ENCODE measurements at regions not wholly inside any gene's neighbourhood (a gene's known extent, or its start where the extent isn't known, plus 50 kb on each side); places are given as distances from the start of the nearest gene placed in this dataset.
"Not testable (repeated sequence)": the region's sequence is repeated elsewhere in the genome, so short reads cannot be mapped to it uniquely, and the experiment has no call there.

DNA sequence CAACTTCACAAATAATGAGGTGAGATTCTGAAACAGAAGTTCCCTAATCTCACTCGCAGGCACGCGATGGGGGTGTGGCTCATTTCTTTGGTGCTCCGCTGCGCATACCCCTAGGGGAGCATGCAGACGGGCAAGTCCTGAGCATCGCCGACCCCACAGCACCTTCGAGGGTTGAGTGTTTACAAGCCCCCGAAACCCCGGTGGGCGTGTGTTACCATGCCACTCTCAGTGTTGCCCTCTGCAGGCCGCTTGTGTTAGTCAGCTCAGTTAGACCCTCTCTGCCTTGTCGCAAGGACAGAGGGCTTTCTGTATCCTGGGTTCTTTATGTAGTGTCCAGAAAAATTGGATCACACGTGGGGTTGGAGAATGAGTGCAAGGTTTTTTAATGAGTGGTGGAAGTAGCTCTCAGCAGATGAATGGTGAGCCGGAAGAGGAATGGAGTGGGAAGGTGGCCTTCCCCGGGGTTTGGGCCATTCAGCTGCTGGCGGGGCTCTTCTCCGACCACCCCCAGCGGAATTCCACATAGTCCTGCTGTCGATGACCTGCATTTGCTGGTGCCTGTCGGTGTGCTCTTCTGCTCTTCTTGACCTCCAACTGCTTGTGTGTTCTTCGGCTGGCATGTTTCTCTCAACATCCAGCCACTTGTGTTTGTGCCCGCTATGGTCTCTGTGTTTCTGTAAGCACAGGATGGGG is 191.3 kb downstream of the RPRM start:
- no peak for TF ChIP-seq SPI1 (IDR thresholded peaks at IDR 0.05; ENCODE audit: low read depth, low read length)
- TF ChIP-seq TAF1 (IDR thresholded peaks at IDR 0.05; ENCODE audit: low read depth, low read length) = no peak
- no peak for TF ChIP-seq PAX5 (IDR thresholded peaks at IDR 0.05; ENCODE audit: insufficient read depth, low read length, severe bottlenecking)
- TF ChIP-seq POLR2A (IDR thresholded peaks at IDR 0.05; ENCODE audit: low read depth, low read length) = no peak
- no peak for TF ChIP-seq POU2F2 (IDR thresholded peaks at IDR 0.05; ENCODE audit: low read depth, low read length)
- no peak for TF ChIP-seq POLR2AphosphoS5 (IDR thresholded peaks at IDR 0.05; ENCODE audit: low read depth, low read length)
- FAIRE-seq (no peak), DNase-seq (ENCODE audit: insufficient read length, low spot score) (no peak)

DNA sequence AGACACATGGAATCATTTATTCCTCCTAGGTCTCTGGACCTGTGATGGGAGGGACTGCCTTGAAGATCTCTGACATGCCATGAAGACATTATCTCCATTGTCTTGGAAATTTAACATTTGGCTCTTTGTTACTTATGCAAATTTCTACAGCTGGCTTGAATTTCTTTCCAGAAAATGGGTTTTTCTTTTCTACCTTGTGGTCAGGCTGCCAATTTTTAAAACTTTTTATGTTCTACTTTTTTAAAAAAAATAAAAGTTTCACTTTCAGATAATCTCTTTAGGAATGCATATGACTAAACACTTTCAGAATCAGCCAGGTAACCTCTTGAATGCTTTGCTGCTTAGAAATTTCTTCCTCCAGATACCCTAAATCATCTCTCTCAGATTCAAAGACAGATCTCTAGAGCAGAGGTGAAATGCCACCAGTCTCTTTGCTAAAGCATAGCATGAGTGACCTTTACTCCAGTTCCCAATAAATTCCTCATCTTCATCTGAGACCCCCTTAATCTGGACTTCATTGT is 209.6 kb downstream of the RPRM start:
- no peak for DNase-seq (ENCODE audit: insufficient read length, low spot score)
- no peak for TF ChIP-seq SPI1 (IDR thresholded peaks at IDR 0.05; ENCODE audit: low read depth, low read length)
- no peak for TF ChIP-seq POU2F2 (IDR thresholded peaks at IDR 0.05; ENCODE audit: low read depth, low read length)
- TF ChIP-seq POLR2AphosphoS5 (IDR thresholded peaks at IDR 0.05; ENCODE audit: low read depth, low read length) = no peak
- TF ChIP-seq POLR2A (IDR thresholded peaks at IDR 0.05; ENCODE audit: low read depth, low read length) = no peak
- no peak for TF ChIP-seq TAF1 (IDR thresholded peaks at IDR 0.05; ENCODE audit: low read depth, low read length)
- TF ChIP-seq PAX5 (IDR thresholded peaks at IDR 0.05; ENCODE audit: insufficient read depth, low read length, severe bottlenecking) = no peak
- FAIRE-seq = no peak

DNA sequence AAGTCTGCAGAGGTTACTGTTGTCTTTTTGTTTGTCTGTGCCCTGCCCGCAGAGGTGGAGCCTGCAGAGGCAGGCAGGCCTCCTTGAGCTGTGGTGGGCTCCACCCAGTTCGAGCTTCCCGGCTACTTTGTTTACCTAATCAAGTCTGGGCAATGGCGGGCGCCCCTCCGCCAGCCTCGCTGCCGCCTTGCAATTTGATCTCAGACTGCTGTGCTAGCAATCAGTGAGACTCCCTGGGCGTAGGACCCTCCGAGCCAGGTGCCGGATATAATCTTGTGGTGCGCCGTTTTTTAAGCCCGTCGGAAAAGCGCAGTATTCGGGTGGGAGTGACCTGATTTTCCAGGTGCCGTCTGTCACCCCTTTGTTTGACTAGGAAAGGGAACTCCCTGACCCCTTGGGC is 221.7 kb downstream of the RPRM start:
- not testable (repeated sequence) for FAIRE-seq; DNase-seq (ENCODE audit: insufficient read length, low spot score)

- DNase-seq (ENCODE audit: insufficient read length, low spot score); FAIRE-seq: not testable (repeated sequence)
Observed at GRCh38 chr2:153246636-153247035, 231.9 kb downstream of the RPRM start.

GRCh38 chr2:153235516-153235915 is 243.0 kb downstream of the RPRM start:
- TF ChIP-seq PAX5 (IDR thresholded peaks at IDR 0.05; ENCODE audit: insufficient read depth, low read length, severe bottlenecking) = no peak
- no peak for TF ChIP-seq SPI1 (IDR thresholded peaks at IDR 0.05; ENCODE audit: low read depth, low read length)
- no peak for TF ChIP-seq POLR2A (IDR thresholded peaks at IDR 0.05; ENCODE audit: low read depth, low read length)
- no peak for TF ChIP-seq TAF1 (IDR thresholded peaks at IDR 0.05; ENCODE audit: low read depth, low read length)
- peak; percentile 52 for FAIRE-seq
- DNase-seq (ENCODE audit: insufficient read length, low spot score) = no peak

- no peak for FAIRE-seq
- DNase-seq (ENCODE audit: insufficient read length, low spot score) = no peak
- TF ChIP-seq PAX5 (IDR thresholded peaks at IDR 0.05; ENCODE audit: insufficient read depth, low read length, severe bottlenecking) (no peak), POLR2A (IDR thresholded peaks at IDR 0.05; ENCODE audit: low read depth, low read length) (no peak)
Observed at GRCh38 chr2:153232464-153232863, 246.1 kb downstream of the RPRM start.

DNA sequence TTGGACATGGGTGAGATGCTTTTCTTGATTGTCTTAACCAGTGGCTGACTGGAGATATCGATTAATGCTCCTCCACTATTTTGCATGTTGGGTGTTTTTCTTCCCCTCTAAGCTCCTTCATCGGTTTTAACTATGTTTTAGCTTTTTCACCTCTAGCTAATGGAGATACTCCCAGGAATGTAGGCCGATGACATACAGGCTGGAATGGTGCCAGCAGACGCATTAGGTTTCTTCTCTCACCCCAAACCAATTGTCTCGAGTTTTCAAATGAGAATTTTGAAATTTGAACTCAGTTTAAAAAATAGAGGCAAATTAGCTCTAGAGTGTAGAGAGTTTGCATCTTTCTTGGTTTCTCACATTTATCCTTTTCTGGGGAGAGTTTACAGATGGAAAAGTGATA is 247.6 kb downstream of the RPRM start:
- DNase-seq (ENCODE audit: insufficient read length, low spot score) (no peak), FAIRE-seq (no peak)
- TF ChIP-seq PAX5 (IDR thresholded peaks at IDR 0.05; ENCODE audit: insufficient read depth, low read length, severe bottlenecking) (no peak), POLR2AphosphoS5 (IDR thresholded peaks at IDR 0.05; ENCODE audit: low read depth, low read length) (no peak), POU2F2 (IDR thresholded peaks at IDR 0.05; ENCODE audit: low read depth, low read length) (no peak), POLR2A (IDR thresholded peaks at IDR 0.05; ENCODE audit: low read depth, low read length) (no peak), SPI1 (IDR thresholded peaks at IDR 0.05; ENCODE audit: low read depth, low read length) (no peak), TAF1 (IDR thresholded peaks at IDR 0.05; ENCODE audit: low read depth, low read length) (no peak)

GRCh38 chr2:153228904-153229303 is 249.7 kb downstream of the RPRM start:
- TF ChIP-seq POU2F2 (IDR thresholded peaks at IDR 0.05; ENCODE audit: low read depth, low read length) = no peak
- TF ChIP-seq SPI1 (IDR thresholded peaks at IDR 0.05; ENCODE audit: low read depth, low read length) = no peak
- TF ChIP-seq POLR2A (IDR thresholded peaks at IDR 0.05; ENCODE audit: low read depth, low read length) = no peak
- TF ChIP-seq PAX5 (IDR thresholded peaks at IDR 0.05; ENCODE audit: insufficient read depth, low read length, severe bottlenecking) = no peak
- no peak for TF ChIP-seq TAF1 (IDR thresholded peaks at IDR 0.05; ENCODE audit: low read depth, low read length)
- TF ChIP-seq POLR2AphosphoS5 (IDR thresholded peaks at IDR 0.05; ENCODE audit: low read depth, low read length) = no peak
- FAIRE-seq = no peak
- no peak for DNase-seq (ENCODE audit: insufficient read length, low spot score)

- FAIRE-seq = no peak
- TF ChIP-seq POLR2AphosphoS5 (IDR thresholded peaks at IDR 0.05; ENCODE audit: low read depth, low read length) (no peak), SPI1 (IDR thresholded peaks at IDR 0.05; ENCODE audit: low read depth, low read length) (no peak), TAF1 (IDR thresholded peaks at IDR 0.05; ENCODE audit: low read depth, low read length) (no peak), POLR2A (IDR thresholded peaks at IDR 0.05; ENCODE audit: low read depth, low read length) (no peak), POU2F2 (IDR thresholded peaks at IDR 0.05; ENCODE audit: low read depth, low read length) (no peak), PAX5 (IDR thresholded peaks at IDR 0.05; ENCODE audit: insufficient read depth, low read length, severe bottlenecking) (no peak)
- no peak for DNase-seq (ENCODE audit: insufficient read length, low spot score)
Observed at GRCh38 chr2:153227981-153228380, 250.6 kb downstream of the RPRM start.

DNA sequence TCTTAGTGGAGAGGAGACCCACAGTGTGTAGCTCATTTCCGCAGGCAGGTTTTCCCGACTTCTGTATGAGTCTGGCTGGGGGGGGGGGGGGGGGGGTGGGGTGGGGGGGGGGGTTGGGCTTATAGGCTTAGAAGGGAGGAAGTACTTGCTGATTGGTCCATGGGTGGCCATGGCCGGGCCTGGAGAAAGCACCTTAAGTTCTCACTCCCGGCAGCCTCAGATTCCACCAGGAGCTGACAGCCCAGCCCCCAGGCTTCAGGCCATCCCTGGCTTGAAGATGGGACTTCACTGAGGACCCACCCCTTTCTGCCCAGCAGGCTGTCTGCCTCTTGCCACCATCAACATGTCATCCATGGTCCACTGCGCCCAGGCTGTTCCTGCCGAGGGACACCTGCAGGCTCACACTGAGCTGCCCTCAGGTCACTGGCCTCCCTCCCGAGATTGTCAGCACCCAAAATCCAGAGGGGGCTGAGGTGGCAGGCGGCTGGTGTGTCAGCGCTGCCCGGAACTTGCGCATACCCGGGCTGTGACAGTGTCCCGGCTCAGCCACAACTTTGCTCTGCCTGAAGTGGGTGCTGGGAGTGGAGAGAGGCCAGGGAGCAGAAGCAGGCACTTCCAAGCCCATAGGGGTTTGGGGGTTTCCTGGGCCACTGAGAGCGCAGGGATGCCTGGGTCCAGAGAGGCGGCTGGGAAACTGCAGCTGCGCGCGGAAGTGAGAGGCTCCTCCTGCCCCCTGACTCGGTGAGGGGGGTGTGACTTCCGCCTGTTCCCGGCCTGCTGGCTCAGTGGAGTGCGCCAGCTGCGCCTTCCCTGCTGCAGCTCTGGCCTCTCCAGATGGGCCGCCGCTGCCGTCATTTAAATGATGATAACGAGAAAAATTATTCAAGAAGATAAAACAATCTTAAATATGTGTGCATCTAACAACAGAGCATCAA is 256.1 kb downstream of the RPRM start:
- no peak for DNase-seq (ENCODE audit: insufficient read length, low spot score)
- no peak for FAIRE-seq
- TF ChIP-seq POU2F2 (IDR thresholded peaks at IDR 0.05; ENCODE audit: low read depth, low read length) (no peak), SPI1 (IDR thresholded peaks at IDR 0.05; ENCODE audit: low read depth, low read length) (no peak), POLR2AphosphoS5 (IDR thresholded peaks at IDR 0.05; ENCODE audit: low read depth, low read length) (no peak), TAF1 (IDR thresholded peaks at IDR 0.05; ENCODE audit: low read depth, low read length) (no peak), PAX5 (IDR thresholded peaks at IDR 0.05; ENCODE audit: insufficient read depth, low read length, severe bottlenecking) (no peak), POLR2A (IDR thresholded peaks at IDR 0.05; ENCODE audit: low read depth, low read length) (no peak)
